GM12874 (cell line): ENCODE measurements at regions not wholly inside any gene's neighbourhood (a gene's known extent, or its start where the extent isn't known, plus 50 kb on each side); places are given as distances from the start of the nearest gene placed in this dataset.

ENCODE experiments used
- TF ChIP-seq, protein P1 (sequence below): IDR thresholded peaks from 2 replicates; pipeline ENCODE4 v1.5.1; 2011; ENCODE audit warnings: low read depth, mild to moderate bottlenecking, control low read depth, low read length, moderate library complexity; ENCODE audit not compliant: insufficient read depth

DNA sequence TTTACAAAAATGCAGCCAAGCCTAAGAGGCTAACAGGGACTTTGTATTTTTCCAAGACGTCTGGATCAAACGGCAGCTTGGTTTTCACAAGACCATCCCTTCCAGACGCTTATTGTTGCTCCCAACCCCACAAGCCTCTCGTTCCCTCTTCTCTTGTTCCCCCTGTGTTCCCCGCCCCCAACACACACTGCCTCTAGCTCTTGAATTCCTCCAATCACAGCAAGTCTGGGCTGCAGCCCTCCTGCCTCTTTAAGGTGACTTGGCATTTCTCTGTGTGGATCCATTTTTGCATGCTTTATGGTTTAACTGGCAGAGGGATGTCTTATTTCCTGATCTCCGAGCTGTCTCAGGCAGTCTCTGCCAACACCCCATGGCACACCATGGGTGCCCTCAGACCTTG is 182.2 kb downstream of the ABHD5 start:
- TF ChIP-seq, protein P1, sequence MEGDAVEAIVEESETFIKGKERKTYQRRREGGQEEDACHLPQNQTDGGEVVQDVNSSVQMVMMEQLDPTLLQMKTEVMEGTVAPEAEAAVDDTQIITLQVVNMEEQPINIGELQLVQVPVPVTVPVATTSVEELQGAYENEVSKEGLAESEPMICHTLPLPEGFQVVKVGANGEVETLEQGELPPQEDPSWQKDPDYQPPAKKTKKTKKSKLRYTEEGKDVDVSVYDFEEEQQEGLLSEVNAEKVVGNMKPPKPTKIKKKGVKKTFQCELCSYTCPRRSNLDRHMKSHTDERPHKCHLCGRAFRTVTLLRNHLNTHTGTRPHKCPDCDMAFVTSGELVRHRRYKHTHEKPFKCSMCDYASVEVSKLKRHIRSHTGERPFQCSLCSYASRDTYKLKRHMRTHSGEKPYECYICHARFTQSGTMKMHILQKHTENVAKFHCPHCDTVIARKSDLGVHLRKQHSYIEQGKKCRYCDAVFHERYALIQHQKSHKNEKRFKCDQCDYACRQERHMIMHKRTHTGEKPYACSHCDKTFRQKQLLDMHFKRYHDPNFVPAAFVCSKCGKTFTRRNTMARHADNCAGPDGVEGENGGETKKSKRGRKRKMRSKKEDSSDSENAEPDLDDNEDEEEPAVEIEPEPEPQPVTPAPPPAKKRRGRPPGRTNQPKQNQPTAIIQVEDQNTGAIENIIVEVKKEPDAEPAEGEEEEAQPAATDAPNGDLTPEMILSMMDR = no peak

DNA sequence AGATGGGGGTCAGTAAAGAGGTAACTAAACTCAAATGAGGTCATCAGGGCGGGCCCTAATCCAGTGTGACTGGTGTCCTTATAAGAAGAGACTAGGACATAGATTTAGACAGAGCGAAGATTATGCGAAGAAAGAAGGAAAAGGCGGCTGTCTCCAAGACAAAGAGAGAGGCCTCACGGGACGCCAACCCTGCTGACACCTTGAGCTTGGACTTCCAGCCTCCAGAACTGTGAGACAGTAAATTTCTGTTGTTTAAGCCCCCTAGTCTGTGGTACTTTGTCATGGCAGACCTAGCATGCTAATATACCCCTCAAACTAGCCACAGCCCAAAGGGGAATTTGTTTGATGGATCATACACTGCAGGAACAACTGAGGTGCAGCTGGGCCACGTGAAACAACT is 183.0 kb downstream of the ABHD5 start:
- TF ChIP-seq, protein P1 = no peak

DNA sequence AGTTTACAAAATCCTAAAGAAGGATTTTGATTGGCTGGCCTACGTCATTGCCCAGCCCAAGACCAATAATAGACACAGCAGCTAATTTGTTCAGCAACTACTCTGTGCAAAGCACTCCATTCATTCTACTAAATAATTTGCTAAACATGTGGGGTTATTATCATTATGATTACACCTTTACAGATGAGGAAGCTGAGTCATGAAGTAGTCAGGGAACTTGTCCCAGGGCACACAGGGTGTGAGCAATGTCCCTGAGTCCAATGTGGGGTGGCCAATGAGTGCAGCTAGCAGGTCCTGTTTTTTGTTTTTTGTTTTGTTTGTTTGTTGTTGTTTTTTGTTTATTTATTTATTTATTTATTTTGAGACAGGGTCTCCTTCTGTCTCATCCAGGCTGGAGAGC is 183.6 kb downstream of the ABHD5 start:
- TF ChIP-seq, protein P1 = no peak

DNA sequence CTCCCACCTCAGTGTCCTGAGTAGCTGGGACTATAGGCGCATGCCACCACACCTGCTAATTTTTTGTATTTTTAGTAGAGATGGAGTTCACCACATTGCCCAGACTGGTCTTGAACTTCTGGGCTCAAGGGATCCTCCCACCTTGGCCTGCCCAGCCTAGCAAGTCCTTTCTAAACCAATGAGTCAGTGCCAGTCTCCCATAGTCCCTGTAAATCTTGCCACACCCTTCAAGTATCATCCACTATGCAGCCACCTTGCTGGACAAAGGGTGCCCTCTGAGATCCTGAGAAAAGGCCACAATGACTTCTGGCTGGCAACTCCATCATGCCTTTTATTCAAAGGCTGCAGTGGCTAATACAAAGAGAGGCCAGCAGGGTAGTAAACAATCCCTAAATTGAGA is 184.0 kb downstream of the ABHD5 start:
- TF ChIP-seq, protein P1 = no peak

DNA sequence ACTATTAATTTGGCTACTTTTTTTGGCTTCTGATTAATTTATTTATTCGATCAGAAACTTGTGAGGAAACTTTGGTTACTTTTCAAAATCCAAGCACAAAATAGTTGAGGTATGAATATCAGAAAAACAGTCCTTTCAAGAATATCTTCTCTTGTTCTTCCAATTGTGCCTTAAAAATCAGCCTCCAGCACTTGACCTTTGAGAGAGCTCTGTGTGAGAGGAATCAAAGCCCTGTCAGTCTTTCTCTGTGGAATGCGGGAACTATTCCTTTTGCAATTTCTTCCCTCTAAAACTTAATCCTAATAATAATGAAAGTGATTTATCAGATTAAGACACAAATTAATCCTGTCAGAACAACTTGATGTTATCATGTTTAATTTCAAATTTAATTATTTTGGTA is 185.9 kb downstream of the ABHD5 start:
- TF ChIP-seq, protein P1 = no peak

DNA sequence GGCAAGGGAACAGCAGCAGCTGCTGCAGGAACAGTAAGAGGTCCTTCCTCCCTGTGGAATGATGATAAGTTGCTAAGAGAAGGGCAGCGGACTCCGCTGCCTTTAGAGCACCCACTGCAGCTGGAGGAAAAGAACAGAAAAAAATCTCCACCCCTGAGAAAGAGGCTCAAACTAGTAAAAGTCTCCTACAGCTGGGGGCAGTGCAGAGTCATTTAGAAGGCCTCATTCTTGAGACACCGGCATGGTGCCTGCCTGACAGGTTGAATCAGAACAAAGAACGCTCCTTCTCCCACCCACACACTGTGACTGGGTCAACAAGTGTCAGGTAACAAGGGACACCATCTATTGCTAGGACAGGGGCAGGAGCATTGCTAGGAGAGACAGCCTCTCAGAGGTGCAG is 188.4 kb downstream of the ABHD5 start:
- TF ChIP-seq, protein P1 = peak; percentile 50

DNA sequence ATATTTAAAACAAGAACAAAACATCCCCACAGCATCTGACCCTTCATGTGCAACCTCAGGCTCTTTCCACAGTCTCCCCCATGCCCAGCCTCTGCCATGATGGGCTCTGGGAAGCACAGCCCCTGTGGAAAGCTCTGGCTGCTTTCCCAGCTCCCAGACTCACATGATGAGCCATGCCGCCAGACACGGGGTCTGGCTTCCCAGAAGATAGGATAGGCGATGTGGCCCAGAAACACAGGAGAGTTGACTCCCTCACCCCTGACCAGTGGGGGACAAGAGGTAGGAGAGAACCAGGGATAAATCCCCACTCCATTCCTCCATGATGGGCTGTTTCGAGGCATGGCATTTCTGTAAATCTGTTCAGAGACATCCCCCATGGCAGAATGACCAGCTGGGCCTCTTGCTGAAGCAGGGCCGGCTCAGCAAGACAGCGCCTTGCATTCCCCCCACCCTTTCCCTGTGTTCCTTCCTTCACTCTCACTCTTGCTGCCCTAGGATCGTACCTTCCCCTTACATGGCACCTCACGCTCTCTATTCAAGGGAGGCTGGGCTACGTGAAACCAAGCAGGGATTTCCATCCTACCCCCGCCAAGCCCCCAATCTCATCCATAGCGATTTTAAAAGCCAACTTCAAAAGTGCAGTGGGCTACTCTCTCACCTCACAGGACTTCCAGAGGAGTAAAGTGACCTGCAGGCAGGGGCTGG is 192.4 kb downstream of the ABHD5 start:
- TF ChIP-seq, protein P1 = no peak
